HCT116 (cell line): ENCODE measurements at regions not wholly inside any gene's neighbourhood (a gene's known extent, or its start where the extent isn't known, plus 50 kb on each side); places are given as distances from the start of the nearest gene placed in this dataset.
"Not testable (repeated sequence)": the region's sequence is repeated elsewhere in the genome, so short reads cannot be mapped to it uniquely, and the experiment has no call there.

ENCODE experiments used
- ATAC-seq: fragments of 200-7000 bp; cut with Tn5 transposase; 2 replicates; pipeline ENCODE4 v1.9.1; 2020; ENCODE audit warnings: mild to moderate bottlenecking, moderate library complexity
- BruUV-seq: library from RNA; stranded (reverse); fragments of 400-500 nt; replicated peaks from 2 replicates; lab custom pipeline; 2021; lab: Mats Ljungman, UMichigan
- CTCF ChIA-PET: fragments of 300-600 bp; sonication (Branson Sonifier 250); formaldehyde crosslinking; loops from one replicate; lab custom pipeline; 2021; ENCODE audit warnings: antibody characterized with exemption; lab: Charles Lee
- POLR2A ChIA-PET: fragments of 300-600, 350-600 bp; sonication (Branson Sonifier 250); formaldehyde crosslinking; loops from one replicate; lab custom pipeline; 2021; ENCODE audit warnings: antibody characterized with exemption; lab: Charles Lee
- RAD21 ChIA-PET, 2 experiments: fragments of 300-600 bp; sonication (Branson Sonifier 250); formaldehyde crosslinking; loops; one replicate each; lab custom pipeline; 2023; ENCODE audit warnings: low total read pairs in 2 of 2; ENCODE audit not compliant: uncharacterized antibody in 2 of 2, unreplicated experiment in 2 of 2, low non-redundant PET in 1 of 2; lab: Charles Lee
- DNase-seq: peaks from one replicate; pipeline ENCODE4 v3.0.0-alpha.2; 2010; ENCODE audit warnings: low read depth, low spot score
- H2AFZ ChIP-seq: fragments of 200-600 bp; shearing (Covaris generic), sonication (generic); 2 replicates; pipeline ENCODE4 v1.6.1; 2017; ENCODE audit warnings: low read depth, mixed run types, mixed read lengths, antibody characterized with exemption, low read length; ENCODE audit not compliant: poor library complexity, severe bottlenecking
- H3K27ac ChIP-seq: 2 replicates; pipeline ENCODE4 v1.5.1; 2012; ENCODE audit warnings: low read depth, low read length
- H3K27me3 ChIP-seq: fragments of 200-600 bp; sonication (generic); 2 replicates; pipeline ENCODE4 v1.6.1; 2016; ENCODE audit warnings: mixed run types, low read length, mixed read lengths; ENCODE audit not compliant: insufficient read depth
- H3K36me3 ChIP-seq, 2 experiments: fragments of 200-500 bp in 1 of 2; fragments of 200-600 bp in 1 of 2; sonication (Bioruptor generic) in 1 of 2; sonication (generic) in 1 of 2; 2 replicates each; pipeline versions ENCODE4 v1.5.1 to v1.6.1; 2014 to 2016; ENCODE audit warnings: low read length in 2 of 2, inconsistent platforms in 1 of 2, mixed read lengths in 1 of 2, mixed run types in 1 of 2; ENCODE audit not compliant: insufficient read depth in 2 of 2, control insufficient read depth in 1 of 2
- H3K4me1 ChIP-seq, 2 experiments: fragments of 200-600 bp in 1 of 2; sonication (generic) in 1 of 2; 2 replicates each; pipeline versions ENCODE4 v1.5.1 to v1.6.1; 2012 to 2017; ENCODE audit warnings: low read length in 2 of 2, inconsistent platforms in 1 of 2, mild to moderate bottlenecking in 1 of 2, mixed read lengths in 1 of 2, mixed run types in 1 of 2, moderate library complexity in 1 of 2; ENCODE audit not compliant: insufficient read depth in 2 of 2, control insufficient read depth in 1 of 2
- H3K4me2 ChIP-seq: fragments of 200-600 bp; sonication (generic); 2 replicates; pipeline ENCODE4 v1.6.1; 2017; ENCODE audit warnings: mixed run types, low read length, mixed read lengths
- H3K4me3 ChIP-seq, 2 experiments: fragments of 200-600 bp in 1 of 2; sonication (generic) in 1 of 2; replicated peaks in 1 of 2; 2 replicates each; pipeline ENCODE4 v1.5.1; 2011 to 2016; ENCODE audit warnings: low read length in 2 of 2, control low read depth in 1 of 2, low read depth in 1 of 2, mild to moderate bottlenecking in 1 of 2, mixed read lengths in 1 of 2, mixed run types in 1 of 2
- H3K79me2 ChIP-seq: fragments of 200-600 bp; sonication (generic); 2 replicates; pipeline ENCODE4 v1.6.1; 2017; ENCODE audit warnings: mild to moderate bottlenecking, mixed run types, low read length, moderate library complexity, mixed read lengths; ENCODE audit not compliant: insufficient read depth
- H3K9ac ChIP-seq: fragments of 200-600 bp; sonication (generic); 2 replicates; pipeline ENCODE4 v1.6.1; 2016; ENCODE audit warnings: low read length, mixed read lengths
- H3K9me2 ChIP-seq: fragments of 200-600 bp; sonication (generic), shearing (Covaris generic); 2 replicates; pipeline ENCODE4 v1.6.1; 2017; ENCODE audit warnings: mixed run types, mild to moderate bottlenecking, moderate library complexity; ENCODE audit not compliant: insufficient read depth
- H3K9me3 ChIP-seq, 2 experiments: fragments of 200-500 bp in 1 of 2; fragments of 200-600 bp in 1 of 2; sonication (Bioruptor generic) in 1 of 2; sonication (generic) in 1 of 2; 2 replicates each; pipeline ENCODE4 v1.6.1; 2014 to 2017; ENCODE audit warnings: low read length in 2 of 2, mixed read lengths in 2 of 2, inconsistent platforms in 1 of 2, low read depth in 1 of 2, mild to moderate bottlenecking in 1 of 2, mixed run types in 1 of 2, moderate library complexity in 1 of 2; ENCODE audit not compliant: control insufficient read depth in 1 of 2, insufficient read depth in 1 of 2
- H4K20me1 ChIP-seq: fragments of 200-600 bp; sonication (generic), shearing (Covaris generic); 2 replicates; pipeline ENCODE4 v1.6.1; 2017; ENCODE audit warnings: mixed run types, mild to moderate bottlenecking, moderate library complexity; ENCODE audit not compliant: insufficient read depth
- intact Hi-C: fragments of 100-400 bp; cut with micrococcal nuclease; formaldehyde crosslinking; loops from 2 replicates; pipeline ENCODE4 v1.10.0; 2022

DNA sequence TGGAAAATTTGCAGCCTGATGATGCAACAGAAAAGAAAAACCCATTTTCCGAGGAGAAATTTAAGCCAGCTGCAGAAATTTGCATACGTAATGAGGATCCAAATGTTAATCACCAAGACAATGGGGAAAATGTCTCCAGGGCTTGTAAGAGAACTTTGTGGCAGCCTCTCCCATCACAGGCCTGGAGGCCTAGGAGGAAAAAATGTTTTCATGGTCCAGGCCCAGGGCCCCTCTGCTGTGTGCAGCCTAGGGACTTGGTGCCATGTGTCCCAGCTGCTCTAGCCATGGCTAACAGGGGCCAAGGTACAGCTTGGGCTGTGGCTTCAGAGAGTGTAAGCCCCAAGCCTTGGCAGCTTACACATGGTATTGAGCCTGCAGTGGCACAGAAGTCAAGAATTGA lies 50.3 kb upstream of the PTH start:
- CTCF ChIA-PET = not testable (repeated sequence)

More for the DNA sequence above, 50.3 kb upstream of the PTH start:
- intact Hi-C loops, H3K27me3 ChIP-seq, RAD21 ChIA-PET, H3K9ac ChIP-seq, H3K9me2 ChIP-seq, H4K20me1 ChIP-seq, H3K9me3 ChIP-seq, H3K27ac ChIP-seq, POLR2A ChIA-PET, ATAC-seq, BruUV-seq, H2AFZ ChIP-seq, H3K79me2 ChIP-seq, DNase-seq, H3K4me3 ChIP-seq, H3K4me1 ChIP-seq, H3K36me3 ChIP-seq, H3K4me2 ChIP-seq: not testable (repeated sequence)
